HEK293 (cell line): ENCODE measurements at regions not wholly inside any gene's neighbourhood (a gene's known extent, or its start where the extent isn't known, plus 50 kb on each side); places are given as distances from the start of the nearest gene placed in this dataset.

Source experiments
- AEBP2 ChIP-seq: fragments of 450-650 bp; formaldehyde crosslinking; IDR thresholded peaks from 2 replicates; pipeline ENCODE4 v1.5.1; 2016; ENCODE audit warnings: missing biosample characterization, missing genetic modification characterization, borderline replicate concordance
- CTCF ChIP-seq: fragments of 450-650 bp; formaldehyde crosslinking; IDR thresholded peaks from 2 replicates; pipeline ENCODE4 v1.5.1; 2016; ENCODE audit warnings: missing biosample characterization, missing genetic modification characterization

GRCh38 chr2:41827354-41827971 lies 220.4 kb upstream of the PKDCC start:
- TF ChIP-seq CTCF (tag by site-specific recombination), result no peak
- no peak for TF ChIP-seq AEBP2 (tag by site-specific recombination)
